Mesenchymal stem cell (in vitro differentiated cells and primary cell): ENCODE measurements at regions not wholly inside any gene's neighbourhood (a gene's known extent, or its start where the extent isn't known, plus 50 kb on each side); places are given as distances from the start of the nearest gene placed in this dataset.

Source experiments
- DNase-seq: peaks from one replicate; pipeline ENCODE4 v3.0.0-alpha.2; 2013
- H2AFZ ChIP-seq: one replicate; pipeline ENCODE4 v1.6.1; 2013; ENCODE audit warnings: low read depth, mild to moderate bottlenecking, control low read depth, inconsistent platforms, low read length, moderate library complexity
- H2AK5ac ChIP-seq: 2 replicates; pipeline ENCODE4 v1.6.1; 2013; ENCODE audit warnings: low read length, moderate library complexity, mild to moderate bottlenecking, inconsistent platforms; ENCODE audit not compliant: severe bottlenecking
- H2BK120ac ChIP-seq: one replicate; pipeline ENCODE4 v1.6.1; 2013; ENCODE audit warnings: low read depth, mild to moderate bottlenecking, inconsistent platforms, low read length, moderate library complexity
- H2BK12ac ChIP-seq, 2 experiments: one replicate each; pipeline ENCODE4 v1.6.1; 2013; ENCODE audit warnings: inconsistent platforms in 2 of 2, low read length in 2 of 2, mild to moderate bottlenecking in 2 of 2, moderate library complexity in 2 of 2, control low read depth in 1 of 2
- H2BK15ac ChIP-seq: one replicate; pipeline ENCODE4 v1.6.1; 2013; ENCODE audit warnings: mild to moderate bottlenecking, low read depth, inconsistent platforms; ENCODE audit not compliant: poor library complexity, severe bottlenecking
- H2BK5ac ChIP-seq: 2 replicates; pipeline ENCODE4 v1.6.1; 2013; ENCODE audit warnings: low read depth, mild to moderate bottlenecking, low read length, control low read depth, inconsistent platforms; ENCODE audit not compliant: poor library complexity, severe bottlenecking
- H3K14ac ChIP-seq, 2 experiments: one replicate each; pipeline ENCODE4 v1.6.1; 2013; ENCODE audit warnings: inconsistent platforms in 2 of 2, low read length in 2 of 2, control low read depth in 1 of 2, mild to moderate bottlenecking in 1 of 2, moderate library complexity in 1 of 2
- H3K18ac ChIP-seq, 2 experiments: one replicate each; pipeline ENCODE4 v1.6.1; 2013; ENCODE audit warnings: inconsistent platforms in 2 of 2, low read length in 2 of 2, control low read depth in 1 of 2, low read depth in 1 of 2, mild to moderate bottlenecking in 1 of 2
- H3K23ac ChIP-seq, 2 experiments: one replicate each; pipeline ENCODE4 v1.6.1; 2013; ENCODE audit warnings: inconsistent platforms in 2 of 2, low read length in 2 of 2, mild to moderate bottlenecking in 2 of 2, moderate library complexity in 2 of 2, control low read depth in 1 of 2
- H3K27ac ChIP-seq: 2 replicates; pipeline ENCODE4 v1.5.1; 2013; ENCODE audit warnings: mild to moderate bottlenecking, moderate library complexity, low read length, control low read depth, inconsistent platforms; ENCODE audit not compliant: poor library complexity, severe bottlenecking
- H3K27me3 ChIP-seq, 2 experiments: 2 replicates each; pipeline versions ENCODE4 v1.6.1 to v1.7.0; 2013; ENCODE audit warnings: low read length in 2 of 2, mild to moderate bottlenecking in 2 of 2, moderate library complexity in 2 of 2, control low read depth in 1 of 2, inconsistent platforms in 1 of 2; ENCODE audit not compliant: control insufficient read depth in 1 of 2, insufficient read depth in 1 of 2
- H3K36me3 ChIP-seq, 2 experiments: 2 replicates each; pipeline versions ENCODE4 v1.6.1 to v1.7.0; 2013; ENCODE audit warnings: low read length in 2 of 2, control low read depth in 1 of 2, inconsistent platforms in 1 of 2, low read depth in 1 of 2, mild to moderate bottlenecking in 1 of 2; ENCODE audit not compliant: insufficient read depth in 2 of 2, control insufficient read depth in 1 of 2
- H3K4ac ChIP-seq, 2 experiments: one replicate each; pipeline ENCODE4 v1.6.1; 2013; ENCODE audit warnings: inconsistent platforms in 2 of 2, low read length in 2 of 2, mild to moderate bottlenecking in 2 of 2, moderate library complexity in 2 of 2, control low read depth in 1 of 2, low read depth in 1 of 2
- H3K4me1 ChIP-seq: 2 replicates; pipeline ENCODE4 v1.6.1; 2013; ENCODE audit warnings: low read depth, low read length, control low read depth; ENCODE audit not compliant: control insufficient read depth, insufficient read depth
- H3K4me2 ChIP-seq: 2 replicates; pipeline ENCODE4 v1.6.1; 2013; ENCODE audit warnings: low read length, mild to moderate bottlenecking, inconsistent platforms; ENCODE audit not compliant: poor library complexity, severe bottlenecking
- H3K4me3 ChIP-seq, 2 experiments: 2 replicates each; pipeline versions ENCODE4 v1.5.1 to v1.7.0; 2013; ENCODE audit warnings: low read length in 2 of 2, mild to moderate bottlenecking in 2 of 2, control low read depth in 1 of 2, low read depth in 1 of 2; ENCODE audit not compliant: insufficient read depth in 1 of 2
- H3K79me1 ChIP-seq: replicated peaks from 2 replicates; pipeline ENCODE4 v1.6.1; 2013; ENCODE audit warnings: mild to moderate bottlenecking, control low read depth, low read length, inconsistent platforms; ENCODE audit not compliant: poor library complexity, severe bottlenecking
- H3K9ac ChIP-seq: 2 replicates; pipeline ENCODE4 v1.7.0; 2013; ENCODE audit warnings: mild to moderate bottlenecking, low read length, moderate library complexity
- H3K9me3 ChIP-seq: 2 replicates; pipeline ENCODE4 v1.7.0; 2013; ENCODE audit warnings: mild to moderate bottlenecking, low read length; ENCODE audit not compliant: control insufficient read depth
- H4K8ac ChIP-seq: one replicate; pipeline ENCODE4 v1.6.1; 2013; ENCODE audit warnings: inconsistent platforms, mild to moderate bottlenecking, low read length, moderate library complexity
- H4K91ac ChIP-seq: one replicate; pipeline ENCODE4 v1.6.1; 2013; ENCODE audit warnings: mild to moderate bottlenecking, low read length, inconsistent platforms
- WGBS: methylation state at CpG from one replicate; pipeline ENCODE4 v1.1.7; 2013; ENCODE audit warnings: mixed read lengths; 5-methylcytosine and 5-hydroxymethylcytosine counted together

GRCh38 chr9:73280113-73280512 lies 128.4 kb downstream of the ANXA1 start:
- H3K18ac ChIP-seq, result no peak overlapping the region
- no peak overlapping the region for H3K14ac ChIP-seq

GRCh38 chr9:73284377-73284776 lies 132.7 kb downstream of the ANXA1 start:
- Histone ChIP-seq H3K27me3 (no peaks in the 10 kb centered on the region), H3K4me1 (no peaks in the 10 kb centered on the region), H3K36me3 (no peaks in the 10 kb centered on the region), H3K14ac (no peak overlapping the region), H3K23ac (no peak overlapping the region), H4K91ac (no peak overlapping the region), H3K9me3 (no peaks in the 10 kb centered on the region), H3K79me1 (no peaks in the 10 kb centered on the region), H3K4me3 (no peak overlapping the region), H3K4ac (no peak overlapping the region), H4K8ac (no peak overlapping the region), H2BK5ac (no peak overlapping the region), H2BK120ac (no peak overlapping the region), H3K27ac (no peak overlapping the region), H3K18ac (no peak overlapping the region), H2AK5ac (no peak overlapping the region), H2BK15ac (no peak overlapping the region), H3K9ac (no peak overlapping the region), H2AFZ (no peak overlapping the region), H3K4me2 (no peak overlapping the region), H2BK12ac (no peak overlapping the region)
- DNase-seq, result no peak
- WGBS, result 94% methylated on average over 9 of the region's 9 CpGs

More at GRCh38 chr9:73280113-73280512, 128.4 kb downstream of the ANXA1 start:
- H2BK12ac ChIP-seq, result no peak overlapping the region
- H2BK15ac ChIP-seq, result no peak overlapping the region
- no peak overlapping the region for H2AFZ ChIP-seq
- 40% methylated on average over 1 of the region's 3 CpGs for WGBS
- H3K9ac ChIP-seq, result no peak overlapping the region
- no peak for DNase-seq
- no peak overlapping the region for H3K4me3 ChIP-seq
- H3K27me3 ChIP-seq, result no peaks in the 10 kb centered on the region
- H3K23ac ChIP-seq, result no peak overlapping the region
- no peaks in the 10 kb centered on the region for H3K79me1 ChIP-seq
- no peaks in the 10 kb centered on the region for H3K4me1 ChIP-seq
- H3K4ac ChIP-seq, result no peak overlapping the region
- no peak overlapping the region for H4K8ac ChIP-seq
- no peaks in the 10 kb centered on the region for H3K36me3 ChIP-seq
- H2BK120ac ChIP-seq, result no peak overlapping the region
- no peaks in the 10 kb centered on the region for H3K9me3 ChIP-seq
- H4K91ac ChIP-seq, result no peak overlapping the region
- H2BK5ac ChIP-seq, result no peak overlapping the region
- no peak overlapping the region for H3K4me2 ChIP-seq
- no peak overlapping the region for H3K27ac ChIP-seq
- H2AK5ac ChIP-seq, result no peak overlapping the region

DNA sequence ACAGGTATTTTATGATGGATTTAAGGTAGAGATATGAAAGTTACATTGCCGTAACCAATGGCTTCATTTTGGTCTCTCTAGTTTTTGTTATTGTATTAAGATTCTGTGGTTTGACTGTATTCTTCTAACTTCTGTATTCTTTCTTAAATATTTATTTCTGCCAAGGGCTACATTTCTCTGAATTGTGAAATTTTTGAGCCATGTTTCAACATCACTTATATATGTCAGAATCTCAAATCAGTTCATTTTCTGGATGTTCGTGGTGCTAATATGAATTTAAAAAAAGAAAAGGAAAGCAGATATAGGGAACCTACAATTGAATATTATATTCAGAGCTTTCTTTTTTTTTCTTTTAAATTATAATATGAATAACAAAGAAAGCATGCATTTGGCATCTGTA lies 142.7 kb downstream of the ANXA1 start:
- Histone ChIP-seq H2BK12ac (no peak overlapping the region), H3K4me2 (no peak overlapping the region), H3K9me3 (no peaks in the 10 kb centered on the region), H2BK120ac (no peak overlapping the region), H2BK15ac (no peak overlapping the region), H3K9ac (no peak overlapping the region), H3K79me1 (no peaks in the 10 kb centered on the region), H2AFZ (no peak overlapping the region), H2AK5ac (no peak overlapping the region), H3K18ac (no peak overlapping the region), H3K4me3 (no peak overlapping the region), H3K36me3 (no peaks in the 10 kb centered on the region), H3K4ac (no peak overlapping the region), H3K23ac (no peak overlapping the region), H3K14ac (no peak overlapping the region), H4K8ac (no peak overlapping the region), H3K27ac (no peak overlapping the region), H3K27me3 (no peaks in the 10 kb centered on the region), H2BK5ac (no peak overlapping the region), H4K91ac (no peak overlapping the region), H3K4me1 (no peaks in the 10 kb centered on the region)
- WGBS, result no CpG with 5 or more reads among the region's 2 CpGs
- DNase-seq, result no peak

GRCh38 chr9:73325983-73326382 lies 174.3 kb downstream of the ANXA1 start:
- Histone ChIP-seq H3K9me3 (no peaks in the 10 kb centered on the region), H2BK12ac (no peak overlapping the region), H3K4me3 (no peak overlapping the region), H3K27me3 (no peaks in the 10 kb centered on the region), H3K4me1 (no peaks in the 10 kb centered on the region), H3K27ac (no peak overlapping the region), H3K36me3 (no peaks in the 10 kb centered on the region), H3K23ac (no peak overlapping the region), H2BK15ac (no peak overlapping the region), H2BK120ac (no peak overlapping the region), H2AFZ (no peak overlapping the region), H2BK5ac (no peak overlapping the region), H3K4me2 (no peak overlapping the region), H2AK5ac (no peak overlapping the region), H3K9ac (no peak overlapping the region), H4K91ac (no peak overlapping the region), H4K8ac (no peak overlapping the region), H3K79me1 (no peaks in the 10 kb centered on the region), H3K14ac (no peak overlapping the region), H3K18ac (no peak overlapping the region), H3K4ac (no peak overlapping the region)
- DNase-seq, result no peak
